MM.1S (cell line): ENCODE measurements at regions not wholly inside any gene's neighbourhood (a gene's known extent, or its start where the extent isn't known, plus 50 kb on each side); places are given as distances from the start of the nearest gene placed in this dataset.

Source experiments
- DNase-seq: peaks from one replicate; pipeline ENCODE4 v3.0.0-alpha.2; 2015
- H2AFZ ChIP-seq: fragments of 300-600 bp; sonication (generic); 2 replicates; pipeline ENCODE4 v1.6.0; 2016; ENCODE audit warnings: antibody characterized with exemption, low read length
- H3F3A ChIP-seq: fragments of 300-600 bp; sonication (generic); 2 replicates; pipeline ENCODE4 v1.6.1; 2016; ENCODE audit warnings: mild to moderate bottlenecking, antibody characterized with exemption, low read length, moderate library complexity, mixed read lengths; ENCODE audit not compliant: insufficient read depth
- H3K27ac ChIP-seq: fragments of 300-600 bp; sonication (generic); 2 replicates; pipeline ENCODE4 v1.5.1; 2016; ENCODE audit warnings: mild to moderate bottlenecking, low read length
- H3K27me3 ChIP-seq: fragments of 300-600 bp; sonication (generic); replicated peaks from 2 replicates; pipeline ENCODE4 v1.6.0; 2016; ENCODE audit warnings: low read length; ENCODE audit not compliant: insufficient read depth
- H3K36me3 ChIP-seq: fragments of 300-600 bp; sonication (generic); replicated peaks from 2 replicates; pipeline ENCODE4 v1.6.1; 2016; ENCODE audit warnings: mild to moderate bottlenecking, low read length, mixed read lengths; ENCODE audit not compliant: insufficient read depth
- H3K4me1 ChIP-seq: fragments of 300-600 bp; sonication (generic); 2 replicates; pipeline ENCODE4 v1.6.1; 2016; ENCODE audit warnings: low read length, mixed read lengths
- H3K4me2 ChIP-seq: fragments of 300-600 bp; sonication (generic); 2 replicates; pipeline ENCODE4 v1.6.0; 2016; ENCODE audit warnings: low read depth, low read length
- H3K4me3 ChIP-seq: fragments of 300-600 bp; sonication (generic); 2 replicates; pipeline ENCODE4 v1.5.1; 2016; ENCODE audit warnings: low read length, mixed read lengths
- H3K79me2 ChIP-seq: fragments of 300-600 bp; sonication (generic); 2 replicates; pipeline ENCODE4 v1.6.1; 2016; ENCODE audit warnings: mixed run types, low read length, mixed read lengths
- H3K9ac ChIP-seq: fragments of 300-600 bp; sonication (generic); 2 replicates; pipeline ENCODE4 v1.6.1; 2016; ENCODE audit warnings: low read length, mixed read lengths
- H3K9me2 ChIP-seq: fragments of 300-600 bp; sonication (generic); replicated peaks from 2 replicates; pipeline ENCODE4 v1.6.1; 2016; ENCODE audit warnings: mild to moderate bottlenecking, low read length, mixed read lengths; ENCODE audit not compliant: insufficient read depth
- H3K9me3 ChIP-seq: fragments of 300-600 bp; sonication (generic); replicated peaks from 2 replicates; pipeline ENCODE4 v1.6.1; 2016; ENCODE audit warnings: mild to moderate bottlenecking, low read length, mixed read lengths; ENCODE audit not compliant: insufficient read depth
- H4K20me1 ChIP-seq: fragments of 300-600 bp; sonication (generic); 2 replicates; pipeline ENCODE4 v1.6.1; 2016; ENCODE audit warnings: mild to moderate bottlenecking, low read length, moderate library complexity, mixed read lengths; ENCODE audit not compliant: insufficient read depth
- EZH2 ChIP-seq: fragments of 300-600 bp; sonication (generic); optimal IDR thresholded peaks from 2 replicates; pipeline ENCODE3; 2017; ENCODE audit warnings: low read depth, mild to moderate bottlenecking, antibody characterized with exemption, low read length, mixed read lengths
- EZH2phosphoT487 ChIP-seq: fragments of 300-600 bp; sonication (generic); IDR thresholded peaks from 2 replicates; pipeline ENCODE4 v1.6.1; 2018; ENCODE audit warnings: antibody characterized with exemption, low read length
- TF ChIP-seq, protein P1 (sequence below): fragments of 300-600 bp; sonication (generic); IDR thresholded peaks from 2 replicates; pipeline ENCODE4 v1.5.1; 2016; ENCODE audit warnings: antibody characterized with exemption, low read length, mixed read lengths

DNA sequence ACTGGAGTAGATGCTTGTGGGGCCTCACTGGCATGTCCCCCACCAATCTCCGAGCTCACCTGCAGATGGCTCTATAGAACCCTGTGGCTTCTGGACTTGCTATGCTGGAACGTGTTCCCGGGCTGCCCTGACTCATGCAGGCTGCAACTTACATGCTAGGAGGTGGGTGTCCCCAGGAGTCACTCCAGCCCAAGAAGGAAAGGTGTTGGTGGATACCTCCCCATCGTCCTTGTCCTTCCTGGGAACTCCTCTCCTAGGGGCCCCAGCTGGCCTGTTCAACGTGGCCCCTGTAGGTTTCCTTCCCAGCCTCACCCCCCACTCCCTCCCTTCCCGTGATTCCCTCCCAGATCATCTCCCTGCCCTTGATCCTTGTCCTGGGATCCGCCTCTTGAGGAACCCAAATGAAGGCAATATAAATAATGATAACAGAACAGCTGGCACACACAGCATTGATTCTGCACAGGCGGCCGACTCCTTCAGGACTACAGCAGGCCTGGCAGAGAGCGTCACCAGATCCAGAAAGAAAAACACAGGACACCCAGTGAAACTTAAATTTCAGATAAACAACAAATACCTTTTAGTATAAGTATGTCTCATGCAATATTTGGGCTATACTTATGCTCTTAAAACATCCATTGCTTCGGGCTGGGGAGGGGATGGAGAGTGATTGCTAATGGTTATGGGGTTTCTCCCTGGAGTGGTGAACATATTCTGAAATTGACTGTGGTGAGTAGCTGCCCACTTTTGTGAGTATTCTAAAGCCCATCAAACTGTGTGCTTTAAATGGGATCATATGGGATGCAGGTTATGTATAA lies 221.1 kb upstream of the GSE1 start:
- no peak for DNase-seq

DNA sequence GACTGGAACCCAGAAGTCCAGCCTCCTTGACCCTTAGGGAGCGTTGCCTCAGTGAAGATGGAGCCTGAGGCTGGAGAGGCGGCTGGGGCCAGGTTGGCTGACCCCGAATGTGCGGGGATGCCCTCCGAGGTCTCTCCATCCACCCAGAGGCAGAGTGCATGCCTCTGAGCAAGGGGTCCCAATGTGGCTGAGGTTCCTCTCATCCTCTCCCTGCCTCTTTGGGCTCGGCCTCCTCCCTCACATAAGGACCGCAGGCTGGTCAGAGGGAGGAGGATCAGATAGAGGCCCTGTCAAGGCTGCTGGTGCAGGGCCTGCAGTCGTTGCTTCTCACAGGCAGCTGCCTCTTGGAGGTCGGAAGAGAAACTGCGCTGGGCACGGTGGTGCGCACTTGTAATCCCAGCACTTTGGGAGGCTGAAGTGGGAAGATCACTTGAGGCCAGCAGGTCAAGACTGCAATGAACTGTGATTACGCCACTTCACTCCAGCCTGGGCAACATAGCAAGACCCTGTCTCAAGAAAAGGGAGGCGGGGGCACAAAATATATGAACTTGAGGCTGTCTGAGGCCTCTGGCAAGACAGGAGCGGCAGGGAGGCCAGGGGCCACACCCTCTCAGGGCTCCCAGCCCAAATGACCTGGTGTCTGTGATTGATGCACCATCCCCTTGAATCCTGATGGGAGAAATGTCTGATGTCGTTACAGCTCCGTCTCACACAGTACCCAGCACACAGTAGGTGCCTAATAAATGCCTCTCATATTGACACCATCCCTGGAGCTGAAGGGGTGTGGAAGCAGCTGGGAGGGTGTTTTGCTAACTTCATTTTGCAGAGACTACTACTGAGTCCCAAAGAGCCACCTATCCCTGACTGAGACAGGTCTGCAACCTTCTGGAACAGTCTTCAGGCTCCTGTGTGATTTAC lies 220.1 kb upstream of the GSE1 start:
- H3K79me2 ChIP-seq, result no peaks in the 10 kb centered on the region

More for the DNA sequence above, 221.1 kb upstream of the GSE1 start:
- Histone ChIP-seq H3K36me3 (no peaks in the 10 kb centered on the region), H3K79me2 (no peaks in the 10 kb centered on the region), H3K27me3 (peaks cover 58% of the 10 kb centered on the region), H3F3A (no peaks in the 10 kb centered on the region), H3K9ac (no peak overlapping the region), H4K20me1 (no peaks in the 10 kb centered on the region), H3K4me3 (no peak overlapping the region), H2AFZ (no peak overlapping the region), H3K9me3 (no peaks in the 10 kb centered on the region), H3K9me2 (no peaks in the 10 kb centered on the region), H3K27ac (no peak overlapping the region), H3K4me1 (no peaks in the 10 kb centered on the region), H3K4me2 (no peak overlapping the region)
- TF ChIP-seq EZH2phosphoT487 (no peak), EZH2 (no peak)
- TF ChIP-seq, protein P1, sequence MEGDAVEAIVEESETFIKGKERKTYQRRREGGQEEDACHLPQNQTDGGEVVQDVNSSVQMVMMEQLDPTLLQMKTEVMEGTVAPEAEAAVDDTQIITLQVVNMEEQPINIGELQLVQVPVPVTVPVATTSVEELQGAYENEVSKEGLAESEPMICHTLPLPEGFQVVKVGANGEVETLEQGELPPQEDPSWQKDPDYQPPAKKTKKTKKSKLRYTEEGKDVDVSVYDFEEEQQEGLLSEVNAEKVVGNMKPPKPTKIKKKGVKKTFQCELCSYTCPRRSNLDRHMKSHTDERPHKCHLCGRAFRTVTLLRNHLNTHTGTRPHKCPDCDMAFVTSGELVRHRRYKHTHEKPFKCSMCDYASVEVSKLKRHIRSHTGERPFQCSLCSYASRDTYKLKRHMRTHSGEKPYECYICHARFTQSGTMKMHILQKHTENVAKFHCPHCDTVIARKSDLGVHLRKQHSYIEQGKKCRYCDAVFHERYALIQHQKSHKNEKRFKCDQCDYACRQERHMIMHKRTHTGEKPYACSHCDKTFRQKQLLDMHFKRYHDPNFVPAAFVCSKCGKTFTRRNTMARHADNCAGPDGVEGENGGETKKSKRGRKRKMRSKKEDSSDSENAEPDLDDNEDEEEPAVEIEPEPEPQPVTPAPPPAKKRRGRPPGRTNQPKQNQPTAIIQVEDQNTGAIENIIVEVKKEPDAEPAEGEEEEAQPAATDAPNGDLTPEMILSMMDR, result no peak

DNA sequence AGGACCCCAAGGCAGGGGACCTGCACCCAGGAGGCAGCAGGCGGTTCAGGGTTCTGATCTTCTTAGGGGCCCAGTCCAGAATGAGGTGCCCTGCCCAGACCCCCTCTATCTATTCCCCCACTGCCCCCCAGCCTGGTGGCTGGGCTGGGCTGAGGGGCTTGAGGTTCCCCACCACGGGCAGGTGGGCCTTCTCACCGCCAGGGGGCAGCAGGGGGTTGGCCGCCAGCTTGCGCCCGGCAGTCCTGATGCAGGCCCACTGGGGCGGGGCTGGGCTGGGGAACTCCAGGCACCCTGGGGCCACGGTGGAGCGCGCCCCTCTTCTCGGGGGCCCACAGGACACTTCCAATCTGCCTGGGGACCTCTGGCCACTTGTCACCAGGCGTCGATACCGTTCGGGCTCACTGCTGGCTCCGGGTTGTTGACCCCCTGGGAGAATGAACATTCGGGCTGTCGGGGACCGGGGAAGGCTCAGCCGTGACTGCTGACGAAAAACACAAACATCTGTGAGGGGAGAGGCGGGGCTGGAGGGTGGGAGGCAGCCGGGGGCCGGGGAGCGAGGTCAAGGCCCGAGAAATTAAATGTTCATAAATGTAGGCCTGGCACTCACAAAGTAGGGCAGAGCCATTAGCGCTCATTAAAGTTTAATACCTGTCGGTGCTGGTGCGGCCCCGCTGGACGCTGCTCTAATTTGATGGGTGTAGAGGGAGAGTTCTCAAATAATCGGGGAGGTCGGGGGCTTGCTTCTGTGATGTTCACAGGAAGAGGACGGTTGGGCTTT lies 219.3 kb upstream of the GSE1 start:
- Histone ChIP-seq H3K4me1 (no peaks in the 10 kb centered on the region), H3K9me2 (no peaks in the 10 kb centered on the region), H3K79me2 (no peaks in the 10 kb centered on the region), H3K4me3 (no peak overlapping the region), H3F3A (no peaks in the 10 kb centered on the region), H4K20me1 (no peaks in the 10 kb centered on the region), H3K36me3 (no peaks in the 10 kb centered on the region), H2AFZ (no peak overlapping the region), H3K9me3 (no peaks in the 10 kb centered on the region), H3K27ac (no peak overlapping the region), H3K9ac (no peak overlapping the region), H3K4me2 (no peak overlapping the region), H3K27me3 (peaks cover 59% of the 10 kb centered on the region)
- DNase-seq, result peak; percentile 13
- no peak for TF ChIP-seq EZH2phosphoT487
- TF ChIP-seq, protein P1, result peak; percentile 64
- no peak for TF ChIP-seq EZH2

More for the DNA sequence above, 220.1 kb upstream of the GSE1 start:
- H3K27me3 ChIP-seq, result peaks cover 59% of the 10 kb centered on the region
- H3K9ac ChIP-seq, result no peak overlapping the region
- H2AFZ ChIP-seq, result no peak overlapping the region
- H3K36me3 ChIP-seq, result no peaks in the 10 kb centered on the region
- H3K4me2 ChIP-seq, result no peak overlapping the region
- no peak overlapping the region for H3K4me3 ChIP-seq
- no peaks in the 10 kb centered on the region for H3F3A ChIP-seq
- no peaks in the 10 kb centered on the region for H3K4me1 ChIP-seq
- TF ChIP-seq EZH2phosphoT487 (no peak), EZH2 (no peak)
- TF ChIP-seq, protein P1, result no peak
- no peak overlapping the region for H3K27ac ChIP-seq
- H4K20me1 ChIP-seq, result no peaks in the 10 kb centered on the region
- DNase-seq, result no peak
- H3K9me2 ChIP-seq, result no peaks in the 10 kb centered on the region
- H3K9me3 ChIP-seq, result no peaks in the 10 kb centered on the region
